LNCaP clone FGC (cell line): ENCODE measurements at regions not wholly inside any gene's neighbourhood (a gene's known extent, or its start where the extent isn't known, plus 50 kb on each side); places are given as distances from the start of the nearest gene placed in this dataset.

Experiments
- DNase-seq: peaks from one replicate; pipeline ENCODE4 v3.0.0-alpha.2; 2011; ENCODE audit warnings: low read depth
- H3K4me3 ChIP-seq: 2 replicates; pipeline ENCODE4 v1.5.1; 2011; ENCODE audit warnings: mild to moderate bottlenecking, low read depth, low read length, control low read depth
- TF ChIP-seq, protein P1 (sequence below): IDR thresholded peaks from 2 replicates; pipeline ENCODE4 v1.5.1; 2012; ENCODE audit warnings: mild to moderate bottlenecking; ENCODE audit not compliant: control insufficient read depth, insufficient read depth; ENCODE audit errors: extremely low read depth

DNA sequence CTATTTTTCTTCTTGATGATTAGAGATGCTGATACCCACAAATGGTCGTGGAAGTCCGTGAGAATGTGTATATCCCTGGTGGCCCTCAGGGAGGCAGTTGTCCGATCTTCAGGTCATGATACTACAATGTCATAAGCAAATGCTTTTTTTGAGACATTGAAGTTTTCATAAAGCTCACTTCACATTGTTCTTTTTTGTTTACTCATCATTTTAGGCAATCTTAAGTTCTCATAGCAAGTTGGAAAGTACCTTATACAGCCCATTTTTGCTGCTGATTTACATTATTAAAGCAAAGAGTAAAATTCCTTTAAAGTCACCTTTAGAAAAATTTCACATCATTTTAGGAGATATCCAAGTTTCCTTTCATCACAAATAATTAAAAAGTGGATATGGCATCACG, 90.0 kb upstream of the CCDC196 start:
- TF ChIP-seq, protein P1, sequence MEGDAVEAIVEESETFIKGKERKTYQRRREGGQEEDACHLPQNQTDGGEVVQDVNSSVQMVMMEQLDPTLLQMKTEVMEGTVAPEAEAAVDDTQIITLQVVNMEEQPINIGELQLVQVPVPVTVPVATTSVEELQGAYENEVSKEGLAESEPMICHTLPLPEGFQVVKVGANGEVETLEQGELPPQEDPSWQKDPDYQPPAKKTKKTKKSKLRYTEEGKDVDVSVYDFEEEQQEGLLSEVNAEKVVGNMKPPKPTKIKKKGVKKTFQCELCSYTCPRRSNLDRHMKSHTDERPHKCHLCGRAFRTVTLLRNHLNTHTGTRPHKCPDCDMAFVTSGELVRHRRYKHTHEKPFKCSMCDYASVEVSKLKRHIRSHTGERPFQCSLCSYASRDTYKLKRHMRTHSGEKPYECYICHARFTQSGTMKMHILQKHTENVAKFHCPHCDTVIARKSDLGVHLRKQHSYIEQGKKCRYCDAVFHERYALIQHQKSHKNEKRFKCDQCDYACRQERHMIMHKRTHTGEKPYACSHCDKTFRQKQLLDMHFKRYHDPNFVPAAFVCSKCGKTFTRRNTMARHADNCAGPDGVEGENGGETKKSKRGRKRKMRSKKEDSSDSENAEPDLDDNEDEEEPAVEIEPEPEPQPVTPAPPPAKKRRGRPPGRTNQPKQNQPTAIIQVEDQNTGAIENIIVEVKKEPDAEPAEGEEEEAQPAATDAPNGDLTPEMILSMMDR: no peak
- DNase-seq: no peak
- H3K4me3 ChIP-seq: no peak overlapping the region

GRCh38 chr14:66398437-66398836, 87.7 kb upstream of the CCDC196 start:
- TF ChIP-seq, protein P1: no peak
- no peak overlapping the region for H3K4me3 ChIP-seq
- DNase-seq: no peak

GRCh38 chr14:66401449-66402095, 84.6 kb upstream of the CCDC196 start:
- DNase-seq: no peak
- H3K4me3 ChIP-seq: no peak overlapping the region
- TF ChIP-seq, protein P1: peak; percentile 51

DNA sequence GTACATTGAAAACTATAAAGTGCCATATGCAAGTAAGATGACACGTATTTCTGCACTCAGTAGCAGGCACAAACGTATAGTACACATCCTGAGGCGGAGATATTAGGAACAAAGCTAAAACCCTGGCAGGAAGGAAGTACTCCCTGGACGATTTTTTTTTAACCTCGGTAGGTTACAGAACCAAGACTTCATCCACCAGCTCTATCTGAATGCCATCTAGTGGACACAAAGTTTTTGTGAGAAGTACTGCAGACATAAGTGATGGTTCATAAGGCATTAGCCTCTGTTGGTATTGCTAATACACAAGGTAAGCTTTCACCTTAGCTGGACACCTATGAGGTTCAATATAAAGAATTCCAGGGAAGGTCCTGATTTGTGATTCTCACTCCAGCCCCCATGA, 83.0 kb upstream of the CCDC196 start:
- no peak overlapping the region for H3K4me3 ChIP-seq
- TF ChIP-seq, protein P1: peak; percentile 69
- peak; percentile 34 for DNase-seq

DNA sequence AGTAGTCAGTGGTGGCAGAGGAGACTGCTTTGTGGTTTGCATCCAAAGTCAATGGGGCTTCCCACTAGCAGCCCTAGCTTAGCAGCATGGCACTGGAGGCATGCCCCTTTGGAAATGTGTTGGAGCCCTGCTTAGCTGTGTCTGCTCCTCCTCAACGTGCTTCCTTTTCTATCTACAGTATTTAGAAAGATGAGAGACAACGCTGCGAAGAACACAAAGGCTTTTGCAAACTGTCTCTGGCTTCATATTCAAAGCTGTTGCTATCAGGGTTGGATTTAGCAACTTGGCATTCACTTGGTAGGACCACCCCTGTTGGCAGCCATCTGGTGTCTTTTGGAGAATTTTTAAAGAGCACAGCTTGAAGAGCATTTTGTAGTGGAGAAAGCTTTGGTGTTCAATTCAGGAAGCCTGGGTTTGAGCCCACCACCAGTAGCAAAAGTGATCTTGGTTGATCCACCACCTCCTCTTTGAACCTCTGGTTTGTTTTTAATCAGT, 82.1 kb upstream of the CCDC196 start:
- DNase-seq: no peak
- TF ChIP-seq, protein P1: no peak

GRCh38 chr14:66405158-66405557, 81.0 kb upstream of the CCDC196 start:
- no peak overlapping the region for H3K4me3 ChIP-seq
- DNase-seq: no peak
- TF ChIP-seq, protein P1: no peak

More for the DNA sequence above, 82.1 kb upstream of the CCDC196 start:
- no peak overlapping the region for H3K4me3 ChIP-seq

DNA sequence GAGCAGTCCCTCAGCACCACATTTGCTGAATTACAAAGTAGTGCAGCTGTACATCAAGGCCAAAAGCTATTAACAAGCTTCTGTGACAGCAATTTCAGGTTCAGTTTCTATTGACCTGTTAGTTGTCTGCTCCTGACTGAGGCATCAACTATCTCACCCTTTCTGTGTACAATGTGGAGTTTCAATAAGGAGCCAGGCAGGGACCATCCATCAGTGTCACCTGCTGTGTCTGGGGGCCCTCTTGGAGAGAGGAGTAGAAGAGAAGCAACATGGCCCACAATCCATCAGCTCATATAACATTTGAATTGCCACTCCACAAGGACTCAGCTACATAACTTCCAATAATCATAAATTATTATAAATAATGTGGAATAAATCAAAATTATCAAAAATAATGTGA, 72.3 kb upstream of the CCDC196 start:
- TF ChIP-seq, protein P1: no peak

More for the DNA sequence above, 72.3 kb upstream of the CCDC196 start:
- DNase-seq: no peak
- no peak overlapping the region for H3K4me3 ChIP-seq
